ENCODE measurements at regions not wholly inside any gene's neighbourhood (a gene's known extent, or its start where the extent isn't known, plus 50 kb on each side); places are given as distances from the start of the nearest gene placed in this dataset.
"Not testable (repeated sequence)": the region's sequence is repeated elsewhere in the genome, so short reads cannot be mapped to it uniquely, and the experiment has no call there.

GRCh38 chr6:15897063-15897876 lies 231.6 kb upstream of the MYLIP start:
- DNase-seq = peak; percentile 63

GRCh38 chr6:15894973-15895725 lies 232.3 kb upstream of the DTNBP1 start:
- no peak for DNase-seq

GRCh38 chr6:15893556-15894253 lies 230.9 kb upstream of the DTNBP1 start:
- DNase-seq = peak; percentile 61

- DNase-seq = no peak
Measured at GRCh38 chr6:15892369-15892768, 229.5 kb upstream of the DTNBP1 start.

GRCh38 chr6:15888798-15889772 lies 226.3 kb upstream of the DTNBP1 start:
- DNase-seq = no peak

GRCh38 chr6:15887491-15888461 lies 224.9 kb upstream of the DTNBP1 start:
- DNase-seq = no peak

GRCh38 chr6:15885624-15886023 lies 222.8 kb upstream of the DTNBP1 start:
- DNase-seq = no peak

- not testable (repeated sequence) for DNase-seq
Measured at GRCh38 chr6:15883593-15883992, 220.8 kb upstream of the DTNBP1 start.

- peak; percentile 33 for DNase-seq
Measured at GRCh38 chr6:15882915-15883314, 220.1 kb upstream of the DTNBP1 start.

- no peak for DNase-seq
Measured at GRCh38 chr6:15882345-15882744, 219.5 kb upstream of the DTNBP1 start.

- peak; percentile 27 for DNase-seq
Measured at GRCh38 chr6:15881150-15881549, 218.3 kb upstream of the DTNBP1 start.

GRCh38 chr6:15880262-15880973 lies 217.6 kb upstream of the DTNBP1 start:
- no peak for DNase-seq

- DNase-seq = peak; percentile 83
Measured at GRCh38 chr6:15879371-15880261, 216.8 kb upstream of the DTNBP1 start.

- no peak for DNase-seq
Measured at GRCh38 chr6:15877231-15877630, 214.4 kb upstream of the DTNBP1 start.

- no peak for DNase-seq
Measured at GRCh38 chr6:15876406-15876805, 213.6 kb upstream of the DTNBP1 start.

GRCh38 chr6:15875797-15876196 lies 213.0 kb upstream of the DTNBP1 start:
- no peak for DNase-seq

- DNase-seq = no peak
Measured at GRCh38 chr6:15874821-15875220, 212.0 kb upstream of the DTNBP1 start.

GRCh38 chr6:15874326-15874725 lies 211.5 kb upstream of the DTNBP1 start:
- no peak for DNase-seq
